ENCODE measurements at regions not wholly inside any gene's neighbourhood (a gene's known extent, or its start where the extent isn't known, plus 50 kb on each side); places are given as distances from the start of the nearest gene placed in this dataset.

GRCh38 chr2:129801575-129801974 is 177.9 kb upstream of the RAB6C start:
- TF ChIP-seq CTCF (IDR thresholded peaks at IDR 0.05) (no peak), EP300 (IDR thresholded peaks at IDR 0.05) (no peak), POLR2A (IDR thresholded peaks at IDR 0.05) (no peak)

All from ovary (tissue), 3 donors.